H1 (cell line): ENCODE measurements at regions not wholly inside any gene's neighbourhood (a gene's known extent, or its start where the extent isn't known, plus 50 kb on each side); places are given as distances from the start of the nearest gene placed in this dataset.

Experiments
- CTCF ChIA-PET: fragments of 300-600 bp; sonication (Branson Sonifier 250); formaldehyde crosslinking; loops from one replicate; lab custom pipeline; 2021; ENCODE audit not compliant: partially characterized antibody; lab: Charles Lee
- POLR2A ChIA-PET: fragments of 300-600 bp; sonication (Branson Sonifier 250); formaldehyde crosslinking; loops from one replicate; lab custom pipeline; 2021; ENCODE audit warnings: inconsistent platforms; ENCODE audit not compliant: partially characterized antibody; lab: Charles Lee
- DNase-seq, 2 experiments: peaks; one replicate each; pipeline versions ENCODE4 v3.0.0 to v3.0.0-alpha.2; 2010 to 2022; ENCODE audit warnings: low spot score in 2 of 2, low read depth in 1 of 2, mixed read lengths in 1 of 2
- FAIRE-seq: peaks from 2 replicates; lab custom pipeline; 2011; peaks lifted over from hg19 to GRCh38; lab: Jason Lieb, UNC
- H2AFZ ChIP-seq: 2 replicates; pipeline ENCODE4 v1.8.1; 2012; ENCODE audit warnings: low read length, inconsistent platforms
- H2AK5ac ChIP-seq: 2 replicates; pipeline ENCODE4 v1.6.1; 2013; ENCODE audit warnings: low read depth, low read length
- H2BK120ac ChIP-seq: replicated peaks from 2 replicates; pipeline ENCODE3; 2013; ENCODE audit warnings: low read depth, low read length, inconsistent platforms
- H2BK12ac ChIP-seq: 2 replicates; pipeline ENCODE4 v1.6.1; 2013; ENCODE audit warnings: low read depth, low read length
- H2BK15ac ChIP-seq: 2 replicates; pipeline ENCODE4 v1.6.1; 2013; ENCODE audit warnings: low read length
- H2BK20ac ChIP-seq: 2 replicates; pipeline ENCODE4 v1.6.1; 2013; ENCODE audit warnings: low read length
- H2BK5ac ChIP-seq: 2 replicates; pipeline ENCODE4 v1.6.1; 2013; ENCODE audit warnings: low read depth, low read length
- H3K14ac ChIP-seq: 2 replicates; pipeline ENCODE4 v1.6.1; 2013; ENCODE audit warnings: inconsistent platforms; ENCODE audit not compliant: insufficient read length
- H3K18ac ChIP-seq: 2 replicates; pipeline ENCODE4 v1.6.1; 2013; ENCODE audit warnings: low read length; ENCODE audit errors: extremely low read depth
- H3K23ac ChIP-seq: 2 replicates; pipeline ENCODE4 v1.6.1; 2013; ENCODE audit warnings: inconsistent platforms; ENCODE audit not compliant: insufficient read length
- H3K23me2 ChIP-seq: 2 replicates; pipeline ENCODE4 v1.6.1; 2013; ENCODE audit warnings: low read depth, low read length
- H3K27ac ChIP-seq: 2 replicates; pipeline ENCODE4 v1.6.1; 2011; ENCODE audit warnings: low read depth, low read length, inconsistent platforms
- H3K27me3 ChIP-seq, 4 experiments: replicated peaks in 1 of 4; 1 replicate in 1 of 4; 2 replicates in 3 of 4; pipeline versions ENCODE4 v1.6.1 to v1.8.1; 2011 to 2013; ENCODE audit warnings: low read length in 3 of 4, mild to moderate bottlenecking in 3 of 4, inconsistent platforms in 2 of 4, mixed read lengths in 2 of 4, moderate library complexity in 1 of 4; ENCODE audit not compliant: control insufficient read depth in 3 of 4, insufficient read depth in 3 of 4; ENCODE audit errors: extremely low read depth in 1 of 4
- H3K36me3 ChIP-seq, 4 experiments: 2 replicates each; pipeline versions ENCODE4 v1.6.1 to v1.8.1; 2011 to 2013; ENCODE audit warnings: mild to moderate bottlenecking in 4 of 4, low read length in 3 of 4, moderate library complexity in 2 of 4, control low read depth in 1 of 4, inconsistent platforms in 1 of 4; ENCODE audit not compliant: insufficient read depth in 4 of 4, control insufficient read depth in 2 of 4
- H3K4ac ChIP-seq: replicated peaks from 2 replicates; pipeline ENCODE3; 2013; ENCODE audit warnings: low read length, low read depth, mixed read lengths, inconsistent platforms; ENCODE audit not compliant: insufficient read length
- H3K4me1 ChIP-seq, 4 experiments: replicated peaks in 1 of 4; 1 replicate in 1 of 4; 2 replicates in 3 of 4; pipeline versions ENCODE4 v1.6.1 to v1.8.1; 2011 to 2013; ENCODE audit warnings: low read length in 3 of 4, inconsistent platforms in 2 of 4, mixed read lengths in 1 of 4; ENCODE audit not compliant: insufficient read depth in 4 of 4, control insufficient read depth in 3 of 4
- H3K4me2 ChIP-seq, 2 experiments: 2 replicates each; pipeline versions ENCODE4 v1.6.1 to v1.8.1; 2011 to 2013; ENCODE audit warnings: low read depth in 2 of 2, low read length in 2 of 2, control low read depth in 1 of 2, inconsistent platforms in 1 of 2, mild to moderate bottlenecking in 1 of 2; ENCODE audit not compliant: insufficient read depth in 1 of 2
- H3K4me3 ChIP-seq, 4 experiments: fragments of 200-600, 300-600 bp in 1 of 4; sonication (generic), shearing (Covaris generic), sonication (Bioruptor Twin) in 1 of 4; 2 replicates each; pipeline versions ENCODE4 v1.5.1 to v1.8.1; 2011 to 2016; ENCODE audit warnings: low read length in 4 of 4, low read depth in 3 of 4, control low read depth in 2 of 4, inconsistent platforms in 2 of 4, mild to moderate bottlenecking in 2 of 4, mixed read lengths in 1 of 4, moderate library complexity in 1 of 4; ENCODE audit not compliant: insufficient read depth in 2 of 4; ENCODE audit errors: extremely low read depth in 1 of 4
- H3K56ac ChIP-seq: replicated peaks from 2 replicates; pipeline ENCODE3; 2013; ENCODE audit warnings: low read depth, mild to moderate bottlenecking, mixed read lengths, low read length, inconsistent platforms; ENCODE audit not compliant: insufficient read length
- H3K79me1 ChIP-seq: 2 replicates; pipeline ENCODE4 v1.6.1; 2013; ENCODE audit warnings: low read depth, low read length, control low read depth
- H3K79me2 ChIP-seq, 2 experiments: 2 replicates each; pipeline versions ENCODE4 v1.6.1 to v1.8.1; 2012 to 2013; ENCODE audit warnings: low read length in 2 of 2, mild to moderate bottlenecking in 2 of 2, inconsistent platforms in 1 of 2; ENCODE audit not compliant: insufficient read depth in 2 of 2, control insufficient read depth in 1 of 2
- H3K9ac ChIP-seq, 4 experiments: replicated peaks in 1 of 4; 1 replicate in 1 of 4; 2 replicates in 3 of 4; pipeline versions ENCODE4 v1.6.1 to v1.8.1; 2011 to 2013; ENCODE audit warnings: low read depth in 3 of 4, low read length in 3 of 4, control low read depth in 2 of 4, mild to moderate bottlenecking in 2 of 4, moderate library complexity in 2 of 4, inconsistent platforms in 1 of 4; ENCODE audit errors: extremely low read depth in 1 of 4
- H3K9me3 ChIP-seq, 2 experiments: 2 replicates each; pipeline versions ENCODE4 v1.6.1 to v1.8.1; 2012 to 2013; ENCODE audit warnings: mild to moderate bottlenecking in 2 of 2, moderate library complexity in 2 of 2, control low read depth in 1 of 2, inconsistent platforms in 1 of 2, low read depth in 1 of 2, low read length in 1 of 2, mixed read lengths in 1 of 2; ENCODE audit not compliant: insufficient read depth in 2 of 2
- H4K20me1 ChIP-seq, 2 experiments: replicated peaks in 1 of 2; 2 replicates each; pipeline versions ENCODE3 to v1.8.1; 2011 to 2013; ENCODE audit warnings: inconsistent platforms in 2 of 2, low read length in 2 of 2, mild to moderate bottlenecking in 1 of 2; ENCODE audit not compliant: insufficient read depth in 2 of 2, control insufficient read depth in 1 of 2
- H4K5ac ChIP-seq: 2 replicates; pipeline ENCODE4 v1.6.1; 2013; ENCODE audit warnings: low read length, low read depth, mixed read lengths, inconsistent platforms; ENCODE audit not compliant: insufficient read length
- H4K8ac ChIP-seq: 2 replicates; pipeline ENCODE4 v1.8.0; 2013; ENCODE audit warnings: mild to moderate bottlenecking, moderate library complexity, low read length, inconsistent platforms; ENCODE audit not compliant: insufficient read depth; ENCODE audit errors: extremely low read depth
- H4K91ac ChIP-seq: replicated peaks from 2 replicates; pipeline ENCODE3; 2013; ENCODE audit warnings: low read length, mixed read lengths, inconsistent platforms; ENCODE audit not compliant: insufficient read length
- BACH1 ChIP-seq: IDR thresholded peaks from 2 replicates; pipeline ENCODE4 v1.6.1; 2012; ENCODE audit warnings: low read length, improper control_type of control experiment
- BRCA1 ChIP-seq: IDR thresholded peaks from 2 replicates; pipeline ENCODE4 v1.6.1; 2012; ENCODE audit warnings: low read depth, low read length, improper control_type of control experiment
- CEBPB ChIP-seq: IDR thresholded peaks from 2 replicates; pipeline ENCODE4 v1.6.1; 2012; ENCODE audit warnings: low read depth, low read length
- EGR1 ChIP-seq: IDR thresholded peaks from 2 replicates; pipeline ENCODE4 v1.6.1; 2011; ENCODE audit warnings: low read depth, low read length, borderline replicate concordance
- EP300 ChIP-seq, 2 experiments: IDR thresholded peaks; 1 replicate in 1 of 2; 2 replicates in 1 of 2; pipeline ENCODE4 v1.6.1; 2011 to 2012; ENCODE audit warnings: low read depth in 2 of 2, low read length in 2 of 2, mild to moderate bottlenecking in 2 of 2, borderline replicate concordance in 1 of 2, inconsistent platforms in 1 of 2, moderate library complexity in 1 of 2
- FOSL1 ChIP-seq: IDR thresholded peaks from 2 replicates; pipeline ENCODE4 v1.6.1; 2011; ENCODE audit warnings: mild to moderate bottlenecking, low read depth, low read length, moderate library complexity; ENCODE audit not compliant: insufficient read depth
- GTF2F1 ChIP-seq: IDR thresholded peaks from 2 replicates; pipeline ENCODE4 v1.6.1; 2012; ENCODE audit warnings: low read depth, low read length, improper control_type of control experiment, borderline replicate concordance
- KDM1A ChIP-seq: fragments of 200-600, 300-600 bp; sonication (generic); IDR thresholded peaks from 2 replicates; pipeline ENCODE4 v1.7.1; 2016; ENCODE audit warnings: mild to moderate bottlenecking, low read length, borderline replicate concordance
- POLR2AphosphoS5 ChIP-seq: IDR thresholded peaks from 2 replicates; pipeline ENCODE4 v1.6.1; 2011; ENCODE audit warnings: low read depth, low read length
- SAP30 ChIP-seq: fragments of 300-600 bp; sonication (generic); IDR thresholded peaks from 2 replicates; pipeline ENCODE4 v1.7.1; 2012; ENCODE audit warnings: low read length, moderate library complexity, mild to moderate bottlenecking, inconsistent platforms; ENCODE audit not compliant: insufficient read depth, insufficient replicate concordance
- SP2 ChIP-seq: IDR thresholded peaks from 2 replicates; pipeline ENCODE4 v1.6.1; 2012; ENCODE audit warnings: mild to moderate bottlenecking, low read length, inconsistent platforms
- WGBS, 2 experiments: shearing (Covaris generic) in 1 of 2; methylation state at CpG; one replicate each; pipeline versions ENCODE4 v1.1.6 to v1.1.7; 2013 to 2015; ENCODE audit warnings: low lambda C conversion rate in 2 of 2, mixed read lengths in 2 of 2, inconsistent platforms in 1 of 2, low coverage in 1 of 2, missing lambda C conversion rate in 1 of 2; ENCODE audit not compliant: insufficient replicate concordance in 2 of 2, insufficient coverage in 1 of 2, insufficient read length in 1 of 2; ENCODE audit errors: extremely low coverage in 1 of 2, missing lambda C conversion rate in 1 of 2; 5-methylcytosine and 5-hydroxymethylcytosine counted together

GRCh38 chr5:32990593-32991420 is 279.7 kb downstream of the NPR3 start:
- 88% methylated on average over 13 of the region's 13 CpGs; no CpG with 5 or more reads in 1 of the 2 experiments for WGBS, 2 experiments
- no peak overlapping the region for H3K4me2 ChIP-seq
- no peak overlapping the region for H3K27ac ChIP-seq

More at GRCh38 chr5:32990593-32991420, 279.7 kb downstream of the NPR3 start:
- H2BK12ac ChIP-seq = no peak overlapping the region
- H4K20me1 ChIP-seq = no peaks in the 10 kb centered on the region
- TF ChIP-seq EP300 (IDR thresholded peaks at IDR 0.05; ENCODE audit: borderline replicate concordance in 1 of 2, low read depth in 2 of 2, low read length in 2 of 2) (no peak), FOSL1 (no peak), BRCA1 (no peak), POLR2AphosphoS5 (no peak), BACH1 (no peak), KDM1A (no peak), SP2 (no peak), SAP30 (no peak), CEBPB (no peak), EGR1 (no peak), GTF2F1 (no peak)
- H3K36me3 ChIP-seq = no peaks in the 10 kb centered on the region
- no peak overlapping the region for H2BK5ac ChIP-seq
- no peak overlapping the region for H2BK120ac ChIP-seq
- no peak overlapping the region for H3K23ac ChIP-seq
- H2AK5ac ChIP-seq = no peak overlapping the region
- H3K79me1 ChIP-seq = no peaks in the 10 kb centered on the region
- H4K91ac ChIP-seq = no peak overlapping the region
- ChIA-PET POLR2A (no interaction called here), CTCF (interaction anchor here (0.9 kb wide), 1 partner anchor 43 kb away, joined by 3 read pairs; no protein-coding TSS in a partner anchor)
- DNase-seq (no peak), FAIRE-seq (no peak)
- no peaks in the 10 kb centered on the region for H3K79me2 ChIP-seq
- no peaks in the 10 kb centered on the region for H3K4me1 ChIP-seq
- no peaks in the 10 kb centered on the region for H3K9me3 ChIP-seq
- H3K23me2 ChIP-seq = peaks cover 2% of the 10 kb centered on the region; the same call in 1 of the 2 replicates
- no peaks in the 10 kb centered on the region for H3K27me3 ChIP-seq
- H2BK20ac ChIP-seq = no peak overlapping the region
- no peak overlapping the region for H3K9ac ChIP-seq
- H3K4ac ChIP-seq = no peak overlapping the region
- peak overlapping the region; percentile 81; the same call in 1 of the 2 replicates for H2AFZ ChIP-seq
- H4K8ac ChIP-seq = no peak overlapping the region
- H3K18ac ChIP-seq = no peak overlapping the region
- no peak overlapping the region for H3K56ac ChIP-seq
- H3K4me3 ChIP-seq = no peak overlapping the region
- no peak overlapping the region for H3K14ac ChIP-seq
- no peak overlapping the region for H2BK15ac ChIP-seq
- no peak overlapping the region for H4K5ac ChIP-seq
